ENCODE measurements at regions not wholly inside any gene's neighbourhood (a gene's known extent, or its start where the extent isn't known, plus 50 kb on each side); places are given as distances from the start of the nearest gene placed in this dataset.

- no peak for FAIRE-seq
- no peak overlapping the region for H3K4me2 ChIP-seq (ENCODE audit: insufficient read depth in 1 of 2, low read depth in 2 of 2, low read length in 2 of 2)
- CTCF ChIA-PET (ENCODE audit: partially characterized antibody), result no interaction called here
- TF ChIP-seq EP300 (IDR thresholded peaks at IDR 0.05; ENCODE audit: borderline replicate concordance in 1 of 2, low read depth in 2 of 2, low read length in 2 of 2) (no peak), TEAD4 (IDR thresholded peaks at IDR 0.05; ENCODE audit: low read depth, low read length) (no peak), SIN3A (conservative IDR thresholded peaks at IDR 0.05 in 1 of 2, IDR thresholded peaks at IDR 0.05 in 1 of 2; ENCODE audit: low read depth in 1 of 2, low read length in 2 of 2) (no peak), CREB1 (IDR thresholded peaks at IDR 0.05) (no peak), SIX5 (IDR thresholded peaks at IDR 0.05; ENCODE audit: low read depth, low read length) (no peak), KDM4A (IDR thresholded peaks at IDR 0.05; ENCODE audit: low read depth, low read length, severe bottlenecking) (no peak), SP2 (IDR thresholded peaks at IDR 0.05; ENCODE audit: low read length) (no peak), EZH2 (IDR thresholded peaks at IDR 0.05; ENCODE audit: low read depth, low read length, severe bottlenecking) (no peak), MAFK (IDR thresholded peaks at IDR 0.05; ENCODE audit: low read depth, low read length) (no peak), CBX5 (IDR thresholded peaks at IDR 0.05; ENCODE audit: low read depth, low read length) (no peak), POLR2AphosphoS5 (IDR thresholded peaks at IDR 0.05; ENCODE audit: low read depth, low read length) (no peak), KDM5A (IDR thresholded peaks at IDR 0.05; ENCODE audit: low read length) (no peak), PHF8 (conservative IDR thresholded peaks at IDR 0.05; ENCODE audit: low read depth, low read length) (no peak), HDAC6 (IDR thresholded peaks at IDR 0.05; ENCODE audit: low read depth, low read length) (no peak), HDAC2 (IDR thresholded peaks at IDR 0.05; ENCODE audit: borderline replicate concordance in 1 of 2, low read depth in 2 of 2, low read length in 2 of 2) (no peak), ASH2L (IDR thresholded peaks at IDR 0.05; ENCODE audit: low read length) (no peak)
Observed at GRCh38 chr9:93776256-93776655, 178.9 kb downstream of the BARX1 start.

More at GRCh38 chr9:93776256-93776655, 178.9 kb downstream of the BARX1 start:
- H2BK12ac ChIP-seq (ENCODE audit: low read depth, low read length), result no peak overlapping the region
- no peak overlapping the region for H4K5ac ChIP-seq (ENCODE audit: insufficient read length, low read depth, low read length)
- no peak overlapping the region for H2BK20ac ChIP-seq (ENCODE audit: low read length)
- POLR2A ChIA-PET (ENCODE audit: partially characterized antibody), result no interaction called here
- no peak overlapping the region for H3K4ac ChIP-seq (replicated peaks; ENCODE audit: insufficient read length, low read depth, low read length)
- no peak overlapping the region for H3K14ac ChIP-seq (ENCODE audit: insufficient read length)
- H3K36me3 ChIP-seq (ENCODE audit: control insufficient read depth in 2 of 4, insufficient read depth in 4 of 4, low read length in 3 of 4), result no peaks in the 10 kb centered on the region
- H4K20me1 ChIP-seq (replicated peaks in 1 of 2; ENCODE audit: control insufficient read depth in 1 of 2, insufficient read depth in 2 of 2, low read length in 2 of 2), result no peaks in the 10 kb centered on the region
- H3K4me3 ChIP-seq (ENCODE audit: extremely low read depth in 1 of 4, insufficient read depth in 2 of 4, low read depth in 3 of 4, low read length in 4 of 4), result no peak overlapping the region
- no peak overlapping the region for H3K27ac ChIP-seq (ENCODE audit: low read depth, low read length)
- DNase-seq (ENCODE audit: low read depth in 1 of 2, low spot score in 2 of 2), result no peak
- no peaks in the 10 kb centered on the region for H3K27me3 ChIP-seq (replicated peaks in 1 of 4; ENCODE audit: control insufficient read depth in 3 of 4, extremely low read depth in 1 of 4, insufficient read depth in 3 of 4, low read length in 3 of 4)
- no peak overlapping the region for H3K9ac ChIP-seq (replicated peaks in 1 of 4; ENCODE audit: extremely low read depth in 1 of 4, low read depth in 3 of 4, low read length in 3 of 4)
- H3K23me2 ChIP-seq (ENCODE audit: low read depth, low read length), result no peaks in the 10 kb centered on the region
- 83% methylated on average over 1 of the region's 1 CpG; no CpG with 5 or more reads in 1 of the 2 experiments for WGBS, 2 experiments (ENCODE audit: extremely low coverage in 1 of 2, insufficient coverage in 1 of 2, insufficient read length in 1 of 2, insufficient replicate concordance in 2 of 2, low coverage in 1 of 2, low lambda C conversion rate in 2 of 2, missing lambda C conversion rate in 1 of 2)
- H3K18ac ChIP-seq (ENCODE audit: extremely low read depth, low read length), result no peak overlapping the region
- no peaks in the 10 kb centered on the region for H3K9me3 ChIP-seq (ENCODE audit: insufficient read depth in 2 of 2, low read depth in 1 of 2, low read length in 1 of 2)
- H2BK120ac ChIP-seq (replicated peaks; ENCODE audit: low read depth, low read length), result no peak overlapping the region
- H4K8ac ChIP-seq (ENCODE audit: extremely low read depth, insufficient read depth, low read length), result no peak overlapping the region
- no peaks in the 10 kb centered on the region for H3K79me1 ChIP-seq (ENCODE audit: low read depth, low read length)
- no peaks in the 10 kb centered on the region for H3K4me1 ChIP-seq (replicated peaks in 1 of 4; ENCODE audit: control insufficient read depth in 3 of 4, insufficient read depth in 4 of 4, low read length in 3 of 4)
- no peak overlapping the region for H2AFZ ChIP-seq (ENCODE audit: low read length)
- H2BK15ac ChIP-seq (ENCODE audit: low read length), result no peak overlapping the region
- H2BK5ac ChIP-seq (ENCODE audit: low read depth, low read length), result no peak overlapping the region
- no peak overlapping the region for H3K56ac ChIP-seq (replicated peaks; ENCODE audit: insufficient read length, low read depth, low read length)
- no peak overlapping the region for H3K23ac ChIP-seq (ENCODE audit: insufficient read length)
- no peak overlapping the region for H2AK5ac ChIP-seq (ENCODE audit: low read depth, low read length)
- H3K79me2 ChIP-seq (ENCODE audit: control insufficient read depth in 1 of 2, insufficient read depth in 2 of 2, low read length in 2 of 2), result no peaks in the 10 kb centered on the region
- H4K91ac ChIP-seq (replicated peaks; ENCODE audit: insufficient read length, low read length), result no peak overlapping the region
